ENCODE measurements at regions not wholly inside any gene's neighbourhood (a gene's known extent, or its start where the extent isn't known, plus 50 kb on each side); places are given as distances from the start of the nearest gene placed in this dataset.

DNA sequence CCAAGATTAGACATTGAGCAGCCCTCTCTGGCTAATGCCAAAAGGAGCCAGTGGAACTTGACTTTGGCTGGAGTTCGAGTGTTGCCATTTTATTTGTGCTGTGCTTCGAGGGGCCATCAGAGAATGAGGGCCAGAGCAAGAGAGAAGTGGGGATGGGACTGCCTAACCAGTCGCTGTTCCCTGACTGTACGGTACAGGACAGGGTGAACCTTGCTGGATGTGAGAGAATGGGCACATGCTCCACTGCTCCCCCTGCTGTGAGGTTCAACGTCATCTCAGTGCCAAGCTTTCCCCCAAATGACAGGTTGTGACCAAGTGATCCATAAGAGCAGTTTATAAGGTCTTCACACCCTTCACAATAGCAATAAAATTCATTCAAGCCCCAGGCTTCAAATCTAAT, 55.1 kb upstream of the BCL11B start:
- TF ChIP-seq, protein P1, sequence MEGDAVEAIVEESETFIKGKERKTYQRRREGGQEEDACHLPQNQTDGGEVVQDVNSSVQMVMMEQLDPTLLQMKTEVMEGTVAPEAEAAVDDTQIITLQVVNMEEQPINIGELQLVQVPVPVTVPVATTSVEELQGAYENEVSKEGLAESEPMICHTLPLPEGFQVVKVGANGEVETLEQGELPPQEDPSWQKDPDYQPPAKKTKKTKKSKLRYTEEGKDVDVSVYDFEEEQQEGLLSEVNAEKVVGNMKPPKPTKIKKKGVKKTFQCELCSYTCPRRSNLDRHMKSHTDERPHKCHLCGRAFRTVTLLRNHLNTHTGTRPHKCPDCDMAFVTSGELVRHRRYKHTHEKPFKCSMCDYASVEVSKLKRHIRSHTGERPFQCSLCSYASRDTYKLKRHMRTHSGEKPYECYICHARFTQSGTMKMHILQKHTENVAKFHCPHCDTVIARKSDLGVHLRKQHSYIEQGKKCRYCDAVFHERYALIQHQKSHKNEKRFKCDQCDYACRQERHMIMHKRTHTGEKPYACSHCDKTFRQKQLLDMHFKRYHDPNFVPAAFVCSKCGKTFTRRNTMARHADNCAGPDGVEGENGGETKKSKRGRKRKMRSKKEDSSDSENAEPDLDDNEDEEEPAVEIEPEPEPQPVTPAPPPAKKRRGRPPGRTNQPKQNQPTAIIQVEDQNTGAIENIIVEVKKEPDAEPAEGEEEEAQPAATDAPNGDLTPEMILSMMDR (IDR thresholded peaks at IDR 0.05) = no peak
- TF ChIP-seq EZH2 (IDR thresholded peaks at IDR 0.05; ENCODE audit: borderline replicate concordance, insufficient read depth, low read depth, low read length, poor library complexity, severe bottlenecking) = no peak

All from B cell (primary cell).